ENCODE measurements at regions not wholly inside any gene's neighbourhood (a gene's known extent, or its start where the extent isn't known, plus 50 kb on each side); places are given as distances from the start of the nearest gene placed in this dataset.

DNA sequence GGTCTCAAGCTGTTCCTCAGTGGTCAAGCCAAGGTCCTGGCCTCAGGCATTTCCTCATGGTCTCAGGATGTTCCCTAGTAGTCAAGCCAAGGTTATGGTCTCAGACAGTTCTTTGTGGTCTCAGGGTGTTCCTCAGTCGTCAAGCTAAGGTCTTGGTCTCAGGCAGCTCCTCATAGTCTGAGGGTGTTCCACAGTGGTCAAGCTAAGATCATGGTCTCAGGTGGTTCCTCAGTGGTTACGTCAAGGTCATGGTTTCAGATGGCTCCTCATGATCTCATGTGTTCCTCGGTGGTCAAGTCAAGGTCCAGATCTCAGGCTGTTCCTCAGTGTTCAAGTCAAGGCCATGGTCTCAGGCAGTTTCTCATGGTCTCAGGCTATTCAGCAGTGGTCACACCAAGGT lies 540.1 kb downstream of the VRK1 start:
- no peak for TF ChIP-seq POLR2A (IDR thresholded peaks at IDR 0.05; ENCODE audit: low read depth, low read length)
- TF ChIP-seq, protein P1, sequence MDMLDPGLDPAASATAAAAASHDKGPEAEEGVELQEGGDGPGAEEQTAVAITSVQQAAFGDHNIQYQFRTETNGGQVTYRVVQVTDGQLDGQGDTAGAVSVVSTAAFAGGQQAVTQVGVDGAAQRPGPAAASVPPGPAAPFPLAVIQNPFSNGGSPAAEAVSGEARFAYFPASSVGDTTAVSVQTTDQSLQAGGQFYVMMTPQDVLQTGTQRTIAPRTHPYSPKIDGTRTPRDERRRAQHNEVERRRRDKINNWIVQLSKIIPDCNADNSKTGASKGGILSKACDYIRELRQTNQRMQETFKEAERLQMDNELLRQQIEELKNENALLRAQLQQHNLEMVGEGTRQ (IDR thresholded peaks at IDR 0.05; ENCODE audit: low read depth, low read length): no peak

All from IMR-90 (cell line).